GM12891 (cell line): ENCODE measurements at regions not wholly inside any gene's neighbourhood (a gene's known extent, or its start where the extent isn't known, plus 50 kb on each side); places are given as distances from the start of the nearest gene placed in this dataset.
"Not testable (repeated sequence)": the region's sequence is repeated elsewhere in the genome, so short reads cannot be mapped to it uniquely, and the experiment has no call there.

Source experiments
- DNase-seq: peaks from one replicate; pipeline ENCODE4 v3.0.0; 2011; ENCODE audit warnings: low spot score; ENCODE audit not compliant: insufficient read length
- FAIRE-seq: peaks from 2 replicates; lab custom pipeline; 2011; peaks lifted over from hg19 to GRCh38; lab: Jason Lieb, UNC
- PAX5 ChIP-seq: IDR thresholded peaks from 2 replicates; pipeline ENCODE4 v1.6.1; 2011; ENCODE audit warnings: low read length, moderate library complexity, mild to moderate bottlenecking; ENCODE audit not compliant: insufficient read depth, severe bottlenecking
- POLR2A ChIP-seq: IDR thresholded peaks from 2 replicates; pipeline ENCODE4 v1.6.1; 2011; ENCODE audit warnings: low read depth, low read length, control low read depth
- POLR2AphosphoS5 ChIP-seq: IDR thresholded peaks from 2 replicates; pipeline ENCODE4 v1.6.1; 2011; ENCODE audit warnings: low read depth, low read length, control low read depth
- POU2F2 ChIP-seq: IDR thresholded peaks from 2 replicates; pipeline ENCODE4 v1.6.1; 2011; ENCODE audit warnings: low read depth, mild to moderate bottlenecking, control low read depth, low read length, moderate library complexity
- SPI1 ChIP-seq: IDR thresholded peaks from 2 replicates; pipeline ENCODE4 v1.6.1; 2011; ENCODE audit warnings: low read depth, low read length, control low read depth
- TAF1 ChIP-seq: IDR thresholded peaks from 2 replicates; pipeline ENCODE4 v1.6.1; 2011; ENCODE audit warnings: low read depth, low read length, control low read depth

DNA sequence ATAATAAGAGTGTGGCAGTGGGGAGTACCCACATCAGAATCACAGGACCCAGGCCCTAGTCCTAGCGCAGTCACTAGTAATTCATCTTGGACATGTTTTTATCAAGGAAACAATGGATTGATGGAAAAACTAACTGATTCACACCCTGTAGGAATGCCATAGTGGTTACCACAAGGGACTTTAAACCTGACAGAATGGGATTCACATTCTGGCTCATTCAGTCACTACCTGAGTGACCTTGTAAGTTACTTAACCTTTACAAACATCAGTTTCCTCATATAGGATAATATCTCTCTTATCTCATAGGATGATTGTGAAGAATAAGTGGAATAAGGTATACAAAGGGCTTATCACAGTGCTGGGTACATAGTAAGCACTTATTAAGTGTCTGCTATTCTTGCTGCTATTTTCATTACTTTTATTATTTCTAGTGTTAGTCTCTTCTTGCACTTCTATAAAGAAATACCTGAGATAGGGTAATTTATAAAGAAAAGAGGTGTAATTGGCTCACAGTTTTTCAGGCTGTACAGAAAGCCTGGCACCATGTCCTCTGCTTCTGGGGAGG is 247.5 kb upstream of the KLF3 start:
- FAIRE-seq, result no peak
- DNase-seq, result no peak
- TF ChIP-seq POU2F2, result no peak
- no peak for TF ChIP-seq SPI1
- TF ChIP-seq PAX5, result no peak
- TF ChIP-seq POLR2AphosphoS5, result no peak
- no peak for TF ChIP-seq TAF1
- TF ChIP-seq POLR2A, result no peak

DNA sequence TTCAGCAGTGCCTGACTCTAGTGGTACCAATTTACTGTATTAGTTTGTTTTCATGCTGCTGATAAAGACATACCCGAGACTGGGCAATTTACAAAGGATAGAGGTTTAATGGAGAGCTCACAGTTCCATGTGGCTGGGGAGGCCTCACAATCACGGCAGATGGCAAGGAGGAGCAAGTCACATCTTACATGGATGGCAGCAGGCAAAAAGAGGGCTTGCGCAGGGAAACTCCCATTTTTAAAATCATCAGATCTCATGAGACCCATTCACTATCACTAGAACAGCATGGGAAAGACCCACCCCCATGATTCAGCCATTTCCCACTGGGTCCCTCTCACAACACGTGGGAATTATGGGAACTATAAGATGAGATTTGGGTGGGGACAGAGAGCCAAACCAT is 243.7 kb upstream of the KLF3 start:
- not testable (repeated sequence) for DNase-seq, FAIRE-seq

DNA sequence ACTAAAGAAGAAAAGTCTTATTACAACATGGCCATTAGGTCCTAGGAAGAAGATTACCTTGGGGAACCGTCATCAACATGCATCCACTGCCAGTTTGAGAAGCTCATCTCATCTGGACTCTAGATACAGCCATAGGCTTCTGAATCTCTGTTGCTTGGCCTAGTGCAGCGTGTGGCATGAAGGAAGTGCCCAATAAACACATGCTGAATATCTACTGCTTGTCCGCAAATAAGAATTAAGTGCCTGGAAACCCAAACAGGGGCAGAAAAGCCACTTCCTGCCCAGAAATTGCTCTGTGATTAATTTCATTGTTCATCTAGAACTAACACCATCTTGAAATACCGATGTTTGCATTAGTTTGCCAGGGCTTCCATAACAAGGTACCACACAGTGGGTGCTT is 241.1 kb upstream of the KLF3 start:
- FAIRE-seq (no peak), DNase-seq (no peak)
- no peak for TF ChIP-seq POLR2AphosphoS5
- no peak for TF ChIP-seq POU2F2
- no peak for TF ChIP-seq SPI1

DNA sequence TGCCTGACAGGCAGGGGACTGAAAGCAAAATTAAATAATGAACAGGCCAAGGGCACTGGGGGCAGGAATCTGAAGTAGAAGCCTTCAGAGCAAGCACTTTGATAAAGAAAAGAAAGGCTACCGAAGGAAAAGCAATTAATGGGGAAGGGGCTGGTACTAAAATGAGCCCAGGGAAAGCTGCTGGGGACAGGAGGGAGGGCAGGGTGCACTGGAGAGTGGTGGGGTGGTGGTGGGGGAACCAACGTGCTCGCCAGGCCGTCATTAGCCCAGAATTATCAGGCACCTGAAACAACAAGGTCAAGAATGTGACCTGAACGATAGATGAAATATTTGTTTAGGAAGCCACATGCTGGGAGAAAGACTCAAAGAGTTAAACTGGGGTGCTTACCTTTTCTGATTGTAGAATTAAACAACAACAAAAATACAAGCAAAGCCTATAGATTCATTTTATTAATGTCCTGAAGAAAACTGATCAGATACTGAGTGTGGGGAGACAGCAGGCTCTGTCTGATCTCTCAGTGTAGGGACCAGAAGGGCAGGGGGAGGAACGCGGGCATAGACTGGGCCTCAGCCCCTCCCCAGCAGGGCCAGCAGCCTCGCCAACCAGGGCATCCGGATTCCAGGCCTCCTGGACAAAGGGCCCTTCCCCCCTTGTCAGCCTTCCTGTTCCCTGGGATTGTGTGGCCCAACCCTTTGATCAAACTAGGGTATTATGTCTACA is 239.7 kb upstream of the KLF3 start:
- TF ChIP-seq TAF1 (no peak), POLR2A (no peak), POU2F2 (no peak), PAX5 (no peak)
- DNase-seq (no peak), FAIRE-seq (no peak)

DNA sequence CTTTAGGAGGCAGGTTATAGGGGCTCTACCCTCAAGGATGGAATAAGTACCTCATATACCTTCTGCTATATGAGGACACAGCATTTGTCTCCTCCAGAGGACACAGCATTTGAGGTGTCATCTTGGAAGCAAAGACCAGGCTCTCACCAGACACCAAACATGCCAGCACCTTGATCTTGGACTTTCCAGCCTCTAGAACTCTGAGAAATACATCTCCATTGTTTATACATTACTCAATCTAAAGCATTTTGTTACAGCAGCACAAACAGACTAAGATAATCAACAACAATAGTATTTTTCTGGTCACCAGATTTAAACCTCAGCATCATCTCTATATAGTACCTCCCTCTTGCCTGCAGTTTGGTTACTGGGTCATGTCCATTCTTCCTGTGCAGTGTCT is 237.5 kb upstream of the KLF3 start:
- TF ChIP-seq TAF1 (no peak), POU2F2 (no peak)
- DNase-seq, result no peak
- FAIRE-seq, result no peak

DNA sequence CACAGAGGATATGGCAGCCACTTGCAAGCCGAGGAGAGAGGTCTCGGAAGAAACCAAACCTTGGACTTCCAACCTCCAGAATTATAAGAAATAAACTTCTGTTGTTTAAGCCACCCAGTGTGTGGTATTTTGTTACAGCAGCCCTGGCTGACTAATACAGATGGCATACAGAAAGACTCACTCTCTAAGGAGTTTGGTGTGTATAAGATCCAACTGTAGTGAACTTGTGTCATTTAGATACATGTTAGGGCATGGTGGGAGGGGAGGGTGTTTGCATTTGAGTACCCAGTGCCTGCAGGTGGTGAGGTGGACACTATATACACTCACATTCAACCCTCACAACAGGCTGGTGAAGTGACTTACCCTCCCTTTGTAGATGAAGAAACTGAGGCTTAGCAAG is 233.2 kb upstream of the KLF3 start:
- no peak for FAIRE-seq
- DNase-seq, result no peak
- no peak for TF ChIP-seq POU2F2
- TF ChIP-seq TAF1, result no peak
- no peak for TF ChIP-seq PAX5
- no peak for TF ChIP-seq SPI1
- TF ChIP-seq POLR2AphosphoS5, result no peak
- TF ChIP-seq POLR2A, result no peak

DNA sequence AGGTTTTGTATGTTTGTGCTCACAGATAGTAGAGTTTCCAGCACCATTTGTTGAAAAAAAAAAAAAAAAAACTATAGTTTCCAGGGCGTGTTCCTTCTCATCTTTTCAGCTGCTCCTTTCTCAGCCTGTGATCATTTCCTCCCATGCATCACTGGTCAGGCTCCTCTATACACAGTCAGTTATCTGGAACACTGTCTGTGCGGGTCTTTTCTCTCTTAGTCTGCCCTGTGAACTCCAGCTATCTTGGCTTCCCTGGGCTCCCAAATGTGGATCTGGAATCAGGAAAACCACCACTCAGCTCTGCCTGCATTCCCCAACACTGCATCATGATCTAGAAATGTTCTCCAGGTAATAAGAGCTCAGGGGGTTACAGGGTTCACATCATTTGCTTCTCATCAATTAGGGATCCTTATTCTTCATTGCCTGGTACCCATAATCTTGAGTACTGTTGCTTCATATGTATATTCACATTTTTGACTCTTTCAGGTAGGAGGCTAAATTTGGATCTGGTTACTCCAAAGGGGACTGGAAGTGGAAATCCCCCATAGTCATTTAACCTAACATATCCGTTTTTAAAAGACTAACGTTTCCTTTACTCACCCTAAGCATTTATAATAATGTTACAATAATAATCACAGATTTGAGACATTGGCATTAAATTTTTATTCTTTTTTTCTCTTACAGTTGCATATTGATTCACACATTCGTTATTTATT is 221.8 kb upstream of the KLF3 start:
- peak; percentile 38 for FAIRE-seq
- peak; percentile 6 for TF ChIP-seq PAX5
- no peak for TF ChIP-seq SPI1
- no peak for DNase-seq

DNA sequence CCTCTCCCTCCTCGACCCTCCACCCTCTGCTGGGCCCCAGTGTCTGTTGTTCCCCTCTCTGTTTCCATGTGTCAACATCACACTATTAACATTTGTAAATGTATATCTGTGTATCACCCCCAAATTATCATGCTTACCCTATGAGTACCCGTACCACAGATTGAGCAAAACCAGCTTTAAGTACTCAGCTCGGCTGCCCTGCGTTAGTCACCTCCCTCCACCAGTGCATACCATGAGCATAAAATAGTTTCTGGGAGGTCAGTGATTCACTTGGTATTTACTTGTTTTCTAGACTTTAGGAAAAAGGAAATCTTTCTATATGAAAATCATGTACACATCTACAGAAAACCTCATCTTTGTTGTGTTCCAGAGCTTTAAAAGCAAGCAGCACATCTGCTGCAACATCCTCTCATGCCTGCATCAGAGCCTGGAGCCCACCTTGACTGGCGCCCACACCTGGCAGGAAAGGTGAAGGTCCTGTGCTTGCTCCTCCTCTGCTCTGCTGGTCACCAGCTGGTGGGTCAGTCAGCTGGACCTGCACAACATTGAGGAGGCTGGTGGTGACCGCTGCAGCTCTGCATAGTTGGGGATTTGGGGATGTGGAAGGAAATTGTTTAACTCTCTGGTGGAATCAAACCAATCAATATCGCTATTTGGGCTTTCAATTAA is 214.4 kb upstream of the KLF3 start:
- FAIRE-seq (no peak), DNase-seq (no peak)
- TF ChIP-seq POLR2AphosphoS5, result no peak
- no peak for TF ChIP-seq POLR2A
- TF ChIP-seq POU2F2, result no peak
- no peak for TF ChIP-seq SPI1
- no peak for TF ChIP-seq PAX5
- TF ChIP-seq TAF1, result no peak

DNA sequence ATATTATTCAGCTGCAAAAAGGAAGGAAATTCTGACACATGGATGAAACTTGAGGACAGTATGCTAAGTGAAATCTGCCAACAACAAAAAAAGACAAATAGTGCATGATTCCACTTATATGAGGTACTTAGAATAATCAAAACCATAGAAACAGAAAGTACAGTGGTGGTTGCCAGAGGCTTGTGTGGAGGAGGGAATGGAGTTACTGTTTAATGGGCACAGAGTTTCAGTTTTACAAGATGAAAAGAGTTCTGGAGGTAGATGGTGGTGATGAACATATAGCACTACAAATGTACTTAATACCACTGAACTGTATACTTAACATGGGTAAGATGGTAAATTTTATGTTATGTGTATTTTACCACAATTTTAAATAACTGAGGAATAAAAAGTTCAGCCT is 212.0 kb upstream of the KLF3 start:
- FAIRE-seq (no peak), DNase-seq (no peak)
- no peak for TF ChIP-seq SPI1
- TF ChIP-seq TAF1, result no peak
- no peak for TF ChIP-seq POLR2AphosphoS5
- no peak for TF ChIP-seq POLR2A
- TF ChIP-seq POU2F2, result no peak
- no peak for TF ChIP-seq PAX5

DNA sequence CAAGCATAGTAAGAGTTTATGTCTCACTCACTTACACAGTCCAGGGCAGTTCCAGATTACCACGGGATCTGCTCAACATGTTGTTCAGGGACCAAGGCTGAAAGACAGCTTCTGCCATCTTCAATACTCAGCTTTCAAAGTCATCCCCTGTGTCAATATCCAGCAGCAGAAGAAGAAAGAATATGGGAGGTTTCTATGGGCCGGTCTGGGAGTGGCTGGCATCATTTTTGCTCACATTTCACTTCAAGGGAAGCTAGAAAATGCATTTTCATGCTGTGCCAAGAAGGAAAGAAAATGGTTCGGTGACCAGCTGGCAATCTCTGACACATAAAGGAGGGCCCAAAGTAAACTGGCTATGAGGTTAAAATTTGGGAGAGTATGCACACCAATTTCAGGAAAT is 211.5 kb upstream of the KLF3 start:
- TF ChIP-seq TAF1 (no peak), POLR2AphosphoS5 (no peak), POU2F2 (no peak), PAX5 (no peak), POLR2A (no peak), SPI1 (no peak)
- no peak for DNase-seq
- peak; percentile 69 for FAIRE-seq
